H1 (cell line): ENCODE measurements at regions not wholly inside any gene's neighbourhood (a gene's known extent, or its start where the extent isn't known, plus 50 kb on each side); places are given as distances from the start of the nearest gene placed in this dataset.

Source experiments
- CHD1 ChIP-seq: IDR thresholded peaks from 2 replicates; pipeline ENCODE4 v1.6.1; 2012; ENCODE audit warnings: low read depth, low read length, improper control_type of control experiment
- CTCF ChIP-seq, 3 experiments: IDR thresholded peaks; 1 replicate in 2 of 3; 2 replicates in 1 of 3; pipeline versions ENCODE4 v1.5.1 to v1.6.1; 2011; ENCODE audit warnings: low read length in 3 of 3, mild to moderate bottlenecking in 3 of 3, inconsistent platforms in 2 of 3, low read depth in 1 of 3, moderate library complexity in 1 of 3; ENCODE audit not compliant: insufficient read depth in 1 of 3; ENCODE audit errors: control extremely low read depth in 1 of 3
- EP300 ChIP-seq, 2 experiments: IDR thresholded peaks; 1 replicate in 1 of 2; 2 replicates in 1 of 2; pipeline ENCODE4 v1.6.1; 2011 to 2012; ENCODE audit warnings: low read depth in 2 of 2, low read length in 2 of 2, mild to moderate bottlenecking in 2 of 2, borderline replicate concordance in 1 of 2, inconsistent platforms in 1 of 2, moderate library complexity in 1 of 2
- EZH2 ChIP-seq: fragments of 200-600 bp; sonication (generic); IDR thresholded peaks from 2 replicates; pipeline ENCODE4 v1.7.1; 2012; ENCODE audit warnings: low read depth, mild to moderate bottlenecking, moderate library complexity, low read length, inconsistent platforms; ENCODE audit not compliant: severe bottlenecking
- HDAC2 ChIP-seq, 2 experiments: fragments of 300-600 bp in 1 of 2; sonication (generic) in 1 of 2; IDR thresholded peaks; 2 replicates each; pipeline ENCODE4 v1.6.1; 2011 to 2012; ENCODE audit warnings: low read depth in 2 of 2, low read length in 2 of 2, mild to moderate bottlenecking in 2 of 2, moderate library complexity in 2 of 2, borderline replicate concordance in 1 of 2, inconsistent platforms in 1 of 2
- MAX ChIP-seq: IDR thresholded peaks from 2 replicates; pipeline ENCODE4 v1.6.1; 2012; ENCODE audit warnings: inconsistent platforms
- POLR2A ChIP-seq, 2 experiments: IDR thresholded peaks; 1 replicate in 1 of 2; 2 replicates in 1 of 2; pipeline ENCODE4 v1.6.1; 2011; ENCODE audit warnings: low read depth in 2 of 2, low read length in 2 of 2, mild to moderate bottlenecking in 2 of 2; ENCODE audit errors: control extremely low read depth in 1 of 2
- POLR2AphosphoS5 ChIP-seq: IDR thresholded peaks from 2 replicates; pipeline ENCODE4 v1.6.1; 2011; ENCODE audit warnings: low read depth, low read length
- SIX5 ChIP-seq: IDR thresholded peaks from 2 replicates; pipeline ENCODE4 v1.6.1; 2011; ENCODE audit warnings: mild to moderate bottlenecking, low read depth, low read length
- ZNF274 ChIP-seq: IDR thresholded peaks from 2 replicates; pipeline ENCODE4 v1.7.0; 2012; ENCODE audit warnings: low read length, borderline replicate concordance; ENCODE audit errors: extremely low read depth

- TF ChIP-seq CHD1: no peak
- TF ChIP-seq EP300 (IDR thresholded peaks at IDR 0.05; ENCODE audit: borderline replicate concordance in 1 of 2, low read depth in 2 of 2, low read length in 2 of 2): no peak
- TF ChIP-seq CTCF (IDR thresholded peaks at IDR 0.05; ENCODE audit: control extremely low read depth in 1 of 3, insufficient read depth in 1 of 3, low read depth in 1 of 3, low read length in 3 of 3): no peak
- TF ChIP-seq MAX: no peak
- no peak for TF ChIP-seq ZNF274
- TF ChIP-seq HDAC2 (IDR thresholded peaks at IDR 0.05; ENCODE audit: borderline replicate concordance in 1 of 2, low read depth in 2 of 2, low read length in 2 of 2): no peak
- TF ChIP-seq POLR2A (IDR thresholded peaks at IDR 0.05; ENCODE audit: control extremely low read depth in 1 of 2, low read depth in 2 of 2, low read length in 2 of 2): no peak
- no peak for TF ChIP-seq SIX5
- no peak for TF ChIP-seq POLR2AphosphoS5
- TF ChIP-seq EZH2: no peak
Observed at GRCh38 chr22:48210812-48211211, 1448.4 kb downstream of the TBC1D22A start.
